ENCODE measurements at regions not wholly inside any gene's neighbourhood (a gene's known extent, or its start where the extent isn't known, plus 50 kb on each side); places are given as distances from the start of the nearest gene placed in this dataset.

DNA sequence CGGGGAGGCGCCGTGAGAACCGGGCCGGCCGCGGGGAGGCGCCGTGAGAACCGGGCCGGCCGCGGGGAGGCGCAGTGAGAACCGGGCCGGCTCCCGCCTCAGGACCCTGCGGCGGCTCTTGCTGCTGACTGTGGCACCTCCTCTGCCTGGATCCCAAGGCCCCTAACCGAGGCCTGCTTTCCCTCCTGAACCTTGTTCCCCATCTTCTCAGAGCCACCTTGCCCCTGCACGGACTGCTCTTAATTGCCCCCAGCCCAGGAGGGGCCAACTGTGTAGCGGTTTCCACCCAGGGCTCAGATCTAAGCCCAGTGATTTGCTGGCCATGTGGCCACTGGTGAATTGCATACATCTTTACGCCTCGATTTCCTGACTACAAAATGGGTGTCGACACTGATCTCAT is 112.2 kb upstream of the B3GAT1 start:
- TF ChIP-seq, protein P1, sequence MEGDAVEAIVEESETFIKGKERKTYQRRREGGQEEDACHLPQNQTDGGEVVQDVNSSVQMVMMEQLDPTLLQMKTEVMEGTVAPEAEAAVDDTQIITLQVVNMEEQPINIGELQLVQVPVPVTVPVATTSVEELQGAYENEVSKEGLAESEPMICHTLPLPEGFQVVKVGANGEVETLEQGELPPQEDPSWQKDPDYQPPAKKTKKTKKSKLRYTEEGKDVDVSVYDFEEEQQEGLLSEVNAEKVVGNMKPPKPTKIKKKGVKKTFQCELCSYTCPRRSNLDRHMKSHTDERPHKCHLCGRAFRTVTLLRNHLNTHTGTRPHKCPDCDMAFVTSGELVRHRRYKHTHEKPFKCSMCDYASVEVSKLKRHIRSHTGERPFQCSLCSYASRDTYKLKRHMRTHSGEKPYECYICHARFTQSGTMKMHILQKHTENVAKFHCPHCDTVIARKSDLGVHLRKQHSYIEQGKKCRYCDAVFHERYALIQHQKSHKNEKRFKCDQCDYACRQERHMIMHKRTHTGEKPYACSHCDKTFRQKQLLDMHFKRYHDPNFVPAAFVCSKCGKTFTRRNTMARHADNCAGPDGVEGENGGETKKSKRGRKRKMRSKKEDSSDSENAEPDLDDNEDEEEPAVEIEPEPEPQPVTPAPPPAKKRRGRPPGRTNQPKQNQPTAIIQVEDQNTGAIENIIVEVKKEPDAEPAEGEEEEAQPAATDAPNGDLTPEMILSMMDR (IDR thresholded peaks at IDR 0.05), result no peak
- H3K4me1 ChIP-seq, result no peaks in the 10 kb centered on the region
- no peak for ATAC-seq
- intact Hi-C loops (cut with DNase I), result no loop called here
- H3K27me3 ChIP-seq, result peaks cover 0 to 7% of the 10 kb centered on the region in 2 donors
- H3K9me3 ChIP-seq, result no peaks in the 10 kb centered on the region
- no peak overlapping the region for H3K4me3 ChIP-seq
- no peaks in the 10 kb centered on the region for H3K36me3 ChIP-seq
- peak in 2 of 4 donors; percentile 13 to 34 for DNase-seq
- no peak overlapping the region for H3K27ac ChIP-seq

DNA sequence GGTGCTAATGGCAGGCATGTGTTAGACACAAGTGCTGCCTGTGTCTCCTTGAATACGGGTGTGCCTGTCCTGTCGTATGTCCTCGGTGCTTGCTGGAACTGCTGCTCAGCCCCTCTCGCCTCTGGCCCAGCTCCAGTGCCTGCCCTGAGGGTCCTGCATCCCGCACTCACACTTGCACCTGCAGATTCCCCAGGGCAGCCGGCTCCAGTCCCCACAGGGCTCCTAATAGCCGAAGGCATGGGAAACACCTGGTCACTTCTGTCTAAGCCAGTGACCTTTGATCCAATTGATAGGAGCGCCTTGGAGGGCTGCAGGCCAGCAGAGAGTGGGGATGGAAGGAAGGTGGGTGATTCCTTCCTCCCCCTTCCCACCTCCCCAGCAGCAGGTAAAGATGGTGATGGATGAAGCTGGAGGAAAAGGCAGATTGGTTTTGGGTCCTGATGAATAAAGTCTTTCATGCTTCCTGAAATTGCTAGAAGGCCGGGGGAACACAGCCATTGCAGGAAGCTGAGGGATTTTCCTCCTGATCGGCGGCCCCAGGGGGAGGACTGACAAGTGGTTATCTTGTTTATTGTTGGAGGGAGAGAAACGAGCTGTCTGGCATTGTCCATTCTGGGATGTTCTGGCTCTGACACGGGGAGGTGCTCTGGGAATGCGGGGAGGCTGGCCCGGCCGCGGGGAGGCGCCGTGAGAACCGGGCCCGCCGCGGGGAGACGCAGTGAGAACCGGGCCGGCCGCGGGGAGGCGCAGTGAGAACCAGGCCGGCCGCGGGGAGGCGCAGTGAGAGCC is 110.9 kb upstream of the B3GAT1 start:
- ATAC-seq, result no peak
- TF ChIP-seq, protein P1 (IDR thresholded peaks at IDR 0.05), result no peak
- Histone ChIP-seq H3K4me3 (no peak overlapping the region), H3K27ac (no peak overlapping the region), H3K9me3 (no peaks in the 10 kb centered on the region), H3K27me3 (peaks cover 0 to 7% of the 10 kb centered on the region in 2 donors), H3K4me1 (no peaks in the 10 kb centered on the region), H3K36me3 (no peaks in the 10 kb centered on the region)
- DNase-seq, result peak in 2 of 4 donors; percentile 11 to 51
- intact Hi-C loops (cut with DNase I), result no loop called here

DNA sequence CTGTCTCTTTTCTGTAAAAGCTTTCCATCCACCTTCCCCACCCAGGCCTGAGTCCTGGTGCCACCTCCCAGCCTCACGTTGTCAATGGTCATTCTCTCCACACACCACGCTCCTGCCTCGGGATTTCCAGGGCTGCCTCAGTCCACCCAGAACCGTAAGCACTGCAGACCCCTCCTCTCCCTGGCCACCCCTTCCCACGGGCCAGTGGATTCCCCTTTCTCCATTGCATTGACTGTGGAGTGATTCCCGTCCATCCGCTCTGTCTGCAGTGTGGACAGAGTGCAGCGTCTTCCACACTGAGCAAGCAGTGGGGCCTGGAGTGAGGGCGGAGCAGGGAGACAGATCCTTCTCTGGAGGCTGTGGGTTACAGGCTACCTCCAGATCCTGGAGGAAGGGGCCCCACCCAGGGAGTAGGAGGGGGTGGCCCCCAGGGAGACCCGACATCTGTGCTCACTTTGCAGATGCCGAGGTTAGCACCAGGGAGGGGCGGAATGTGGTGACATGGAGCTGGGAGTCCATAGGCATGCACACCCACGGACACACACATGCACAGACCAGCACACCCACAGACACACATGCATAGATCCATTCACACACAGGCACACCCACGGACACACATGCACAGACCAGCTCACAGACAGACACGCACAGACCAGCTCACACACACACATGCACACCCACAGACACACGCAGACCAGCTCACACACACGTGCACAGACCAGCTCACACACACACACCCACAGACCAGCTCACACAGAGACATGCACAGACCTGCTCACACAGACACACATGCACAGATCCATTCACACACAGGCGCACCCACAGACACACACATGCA is 109.6 kb upstream of the B3GAT1 start:
- DNase-seq (peak in 1 of 4 donors; percentile 45), ATAC-seq (no peak)
- no peak overlapping the region for H3K27ac ChIP-seq
- H3K36me3 ChIP-seq, result no peaks in the 10 kb centered on the region
- intact Hi-C loops (cut with DNase I), result no loop called here
- H3K4me1 ChIP-seq, result no peaks in the 10 kb centered on the region
- no peaks in the 10 kb centered on the region for H3K9me3 ChIP-seq
- H3K27me3 ChIP-seq, result peaks cover 0 to 10% of the 10 kb centered on the region in 2 donors
- TF ChIP-seq, protein P1 (IDR thresholded peaks at IDR 0.05), result no peak
- no peak overlapping the region for H3K4me3 ChIP-seq

DNA sequence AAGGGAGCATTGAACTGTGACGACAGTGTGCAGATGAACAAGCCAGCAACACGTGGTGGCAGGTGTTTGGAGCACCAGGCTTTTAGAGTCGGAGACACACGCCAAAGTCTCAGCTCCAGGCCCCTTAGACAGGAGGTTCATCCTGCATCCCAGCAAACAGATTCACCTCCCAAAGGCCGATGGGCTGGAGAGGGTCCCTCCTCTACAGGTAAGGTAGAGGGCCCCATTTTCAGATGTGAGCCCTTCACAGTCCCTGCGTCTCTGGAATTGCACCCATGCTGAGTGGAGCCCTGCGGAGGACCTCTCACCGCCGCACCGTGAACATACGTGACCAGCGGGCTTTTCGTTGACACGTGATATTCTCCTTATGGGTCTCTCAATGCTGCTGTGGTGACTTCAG is 109.0 kb upstream of the B3GAT1 start:
- no peaks in the 10 kb centered on the region for H3K9me3 ChIP-seq
- intact Hi-C loops (cut with DNase I), result no loop called here
- peak in 1 of 4 donors; percentile 37 for DNase-seq
- no peaks in the 10 kb centered on the region for H3K36me3 ChIP-seq
- no peaks in the 10 kb centered on the region for H3K4me1 ChIP-seq
- TF ChIP-seq, protein P1 (IDR thresholded peaks at IDR 0.05), result no peak
- no peak overlapping the region for H3K27ac ChIP-seq
- ATAC-seq, result no peak
- H3K4me3 ChIP-seq, result no peak overlapping the region
- peaks cover 0 to 16% of the 10 kb centered on the region in 2 donors for H3K27me3 ChIP-seq

DNA sequence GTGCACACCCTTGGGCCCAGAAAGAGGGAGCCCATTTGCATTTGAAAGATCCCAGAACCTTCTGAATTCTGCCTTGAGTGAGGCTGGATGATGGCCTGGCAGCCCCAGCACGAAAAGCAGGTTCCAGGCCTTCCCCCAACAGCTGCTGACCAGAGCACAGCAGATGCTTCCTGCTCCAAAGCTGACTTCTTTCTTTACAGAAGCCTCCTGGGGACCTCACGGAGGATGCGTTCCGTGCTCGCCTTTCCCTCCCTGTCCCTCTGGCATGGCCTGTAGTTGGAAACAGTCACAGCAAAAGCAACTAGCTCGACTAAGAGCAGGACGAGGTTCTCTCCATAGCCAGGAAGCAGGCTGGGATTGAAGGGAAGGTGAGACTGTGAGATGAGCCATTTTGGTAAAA is 107.7 kb upstream of the B3GAT1 start:
- Histone ChIP-seq H3K27me3 (peaks cover 0 to 27% of the 10 kb centered on the region in 2 donors), H3K27ac (no peak overlapping the region), H3K4me1 (no peaks in the 10 kb centered on the region), H3K9me3 (no peaks in the 10 kb centered on the region), H3K36me3 (no peaks in the 10 kb centered on the region), H3K4me3 (no peak overlapping the region)
- TF ChIP-seq, protein P1 (IDR thresholded peaks at IDR 0.05), result no peak
- DNase-seq (peak in 1 of 4 donors; percentile 13), ATAC-seq (no peak)
- intact Hi-C loops (cut with DNase I), result no loop called here

Measured in left lung (tissue), 4 donors.